ENCODE measurements at regions not wholly inside any gene's neighbourhood (a gene's known extent, or its start where the extent isn't known, plus 50 kb on each side); places are given as distances from the start of the nearest gene placed in this dataset.

GRCh38 chr3:28907616-28908015 is 373.3 kb upstream of the RBMS3 start:
- DNase-seq, result no peak

- DNase-seq, result no peak
Measured at GRCh38 chr3:28912120-28912885, 368.6 kb upstream of the RBMS3 start.

- no peak for DNase-seq
Measured at GRCh38 chr3:28915741-28916500, 364.9 kb upstream of the RBMS3 start.

- no peak for DNase-seq
Measured at GRCh38 chr3:28916713-28917499, 364.0 kb upstream of the RBMS3 start.

GRCh38 chr3:28917895-28918475 is 362.9 kb upstream of the RBMS3 start:
- DNase-seq, result no peak

GRCh38 chr3:28922376-28922775 is 358.5 kb upstream of the RBMS3 start:
- no peak for DNase-seq

GRCh38 chr3:28923994-28924393 is 356.9 kb upstream of the RBMS3 start:
- DNase-seq, result no peak

GRCh38 chr3:28924744-28925360 is 356.0 kb upstream of the RBMS3 start:
- no peak for DNase-seq

GRCh38 chr3:28933337-28933736 is 347.5 kb upstream of the RBMS3 start:
- no peak for DNase-seq

- no peak for DNase-seq
Measured at GRCh38 chr3:28934126-28934813, 346.6 kb upstream of the RBMS3 start.

- DNase-seq, result no peak
Measured at GRCh38 chr3:28935146-28935545, 345.7 kb upstream of the RBMS3 start.

GRCh38 chr3:28936154-28936553 is 344.7 kb upstream of the RBMS3 start:
- DNase-seq, result no peak

- DNase-seq, result no peak
Measured at GRCh38 chr3:28940530-28940929, 340.3 kb upstream of the RBMS3 start.

GRCh38 chr3:28940994-28941393 is 339.9 kb upstream of the RBMS3 start:
- DNase-seq, result no peak

GRCh38 chr3:28947061-28947460 is 333.8 kb upstream of the RBMS3 start:
- DNase-seq, result no peak

GRCh38 chr3:28947751-28948150 is 333.1 kb upstream of the RBMS3 start:
- no peak for DNase-seq

GRCh38 chr3:28948685-28949084 is 332.2 kb upstream of the RBMS3 start:
- DNase-seq, result no peak

- DNase-seq, result no peak
Measured at GRCh38 chr3:28949580-28949979, 331.3 kb upstream of the RBMS3 start.

- no peak for DNase-seq
Measured at GRCh38 chr3:28950614-28951013, 330.3 kb upstream of the RBMS3 start.

GRCh38 chr3:28951772-28952556 is 328.9 kb upstream of the RBMS3 start:
- DNase-seq, result no peak

GRCh38 chr3:28958656-28959055 is 322.2 kb upstream of the RBMS3 start:
- DNase-seq, result no peak
